Fibroblast of mammary gland (primary cell): ENCODE measurements at regions not wholly inside any gene's neighbourhood (a gene's known extent, or its start where the extent isn't known, plus 50 kb on each side); places are given as distances from the start of the nearest gene placed in this dataset.
"Not testable (repeated sequence)": the region's sequence is repeated elsewhere in the genome, so short reads cannot be mapped to it uniquely, and the experiment has no call there.

Experiments
- DNase-seq: peaks from one replicate; pipeline ENCODE4 v3.0.0-alpha.2; 2010; ENCODE audit warnings: low read depth
- H3K4me3 ChIP-seq: 2 replicates; pipeline ENCODE4 v1.5.1; 2011; ENCODE audit warnings: low read depth, mild to moderate bottlenecking, low read length, moderate library complexity; ENCODE audit not compliant: control insufficient read depth
- TF ChIP-seq, protein P1 (sequence below): conservative IDR thresholded peaks from 2 replicates; pipeline ENCODE4 v1.5.1; 2011; ENCODE audit warnings: low read depth, low read length, inconsistent platforms; ENCODE audit not compliant: control insufficient read depth, insufficient read depth

DNA sequence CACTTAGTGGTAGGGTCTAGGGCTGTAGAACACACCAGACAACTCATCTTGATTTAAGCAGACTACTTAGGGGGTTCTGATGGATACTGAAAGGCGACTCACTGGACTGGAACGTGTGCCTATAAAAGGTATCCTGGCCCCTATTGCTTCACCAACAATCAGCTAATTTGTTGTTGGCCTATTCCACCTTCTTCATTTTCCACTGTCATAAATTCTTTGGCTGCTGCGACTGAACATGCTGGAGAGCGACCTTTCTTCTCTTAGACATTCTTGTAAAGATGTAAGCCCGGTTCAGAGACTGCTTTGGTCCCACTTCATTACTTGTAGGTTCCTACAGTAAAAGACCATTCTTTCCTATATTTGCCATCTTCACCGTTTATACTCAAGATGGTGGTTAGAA lies 609.9 kb upstream of the CITED2 start:
- no peak overlapping the region for H3K4me3 ChIP-seq
- DNase-seq, result no peak
- TF ChIP-seq, protein P1, sequence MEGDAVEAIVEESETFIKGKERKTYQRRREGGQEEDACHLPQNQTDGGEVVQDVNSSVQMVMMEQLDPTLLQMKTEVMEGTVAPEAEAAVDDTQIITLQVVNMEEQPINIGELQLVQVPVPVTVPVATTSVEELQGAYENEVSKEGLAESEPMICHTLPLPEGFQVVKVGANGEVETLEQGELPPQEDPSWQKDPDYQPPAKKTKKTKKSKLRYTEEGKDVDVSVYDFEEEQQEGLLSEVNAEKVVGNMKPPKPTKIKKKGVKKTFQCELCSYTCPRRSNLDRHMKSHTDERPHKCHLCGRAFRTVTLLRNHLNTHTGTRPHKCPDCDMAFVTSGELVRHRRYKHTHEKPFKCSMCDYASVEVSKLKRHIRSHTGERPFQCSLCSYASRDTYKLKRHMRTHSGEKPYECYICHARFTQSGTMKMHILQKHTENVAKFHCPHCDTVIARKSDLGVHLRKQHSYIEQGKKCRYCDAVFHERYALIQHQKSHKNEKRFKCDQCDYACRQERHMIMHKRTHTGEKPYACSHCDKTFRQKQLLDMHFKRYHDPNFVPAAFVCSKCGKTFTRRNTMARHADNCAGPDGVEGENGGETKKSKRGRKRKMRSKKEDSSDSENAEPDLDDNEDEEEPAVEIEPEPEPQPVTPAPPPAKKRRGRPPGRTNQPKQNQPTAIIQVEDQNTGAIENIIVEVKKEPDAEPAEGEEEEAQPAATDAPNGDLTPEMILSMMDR, result no peak

DNA sequence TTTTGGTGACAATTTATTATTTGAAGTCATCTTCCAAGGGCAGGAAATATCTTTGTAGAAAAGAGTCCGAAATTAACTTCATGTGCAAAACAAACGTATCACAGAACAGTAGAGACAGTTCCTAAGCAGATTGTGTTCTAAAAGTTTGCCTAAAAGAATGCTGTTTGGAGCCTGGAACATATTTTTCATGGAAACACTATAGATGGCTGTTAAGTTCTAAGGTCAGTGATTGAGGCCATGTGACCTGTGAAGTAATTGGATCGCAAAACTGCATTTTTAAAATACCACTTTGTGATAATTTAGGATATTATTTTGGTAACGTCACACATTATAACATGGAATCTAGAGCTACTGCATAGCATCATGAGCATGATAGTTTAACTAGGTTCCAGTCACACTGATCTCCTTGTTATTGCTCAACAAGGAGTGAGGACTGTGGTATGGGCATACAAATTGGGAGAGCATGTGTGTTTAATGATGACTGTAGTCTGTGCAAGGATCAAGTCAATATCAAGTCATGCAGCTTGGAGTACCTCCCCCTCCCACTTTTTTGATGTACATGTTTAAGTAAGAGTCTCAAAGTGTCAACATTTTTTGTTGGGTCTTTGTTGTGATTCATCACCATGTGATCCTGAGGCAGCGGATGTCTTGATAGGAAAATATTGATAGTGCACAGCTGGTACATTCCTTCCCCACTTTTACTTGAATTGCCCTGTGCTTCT lies 609.3 kb upstream of the CITED2 start:
- TF ChIP-seq, protein P1, result no peak
- no peak overlapping the region for H3K4me3 ChIP-seq
- DNase-seq, result peak; percentile 90

DNA sequence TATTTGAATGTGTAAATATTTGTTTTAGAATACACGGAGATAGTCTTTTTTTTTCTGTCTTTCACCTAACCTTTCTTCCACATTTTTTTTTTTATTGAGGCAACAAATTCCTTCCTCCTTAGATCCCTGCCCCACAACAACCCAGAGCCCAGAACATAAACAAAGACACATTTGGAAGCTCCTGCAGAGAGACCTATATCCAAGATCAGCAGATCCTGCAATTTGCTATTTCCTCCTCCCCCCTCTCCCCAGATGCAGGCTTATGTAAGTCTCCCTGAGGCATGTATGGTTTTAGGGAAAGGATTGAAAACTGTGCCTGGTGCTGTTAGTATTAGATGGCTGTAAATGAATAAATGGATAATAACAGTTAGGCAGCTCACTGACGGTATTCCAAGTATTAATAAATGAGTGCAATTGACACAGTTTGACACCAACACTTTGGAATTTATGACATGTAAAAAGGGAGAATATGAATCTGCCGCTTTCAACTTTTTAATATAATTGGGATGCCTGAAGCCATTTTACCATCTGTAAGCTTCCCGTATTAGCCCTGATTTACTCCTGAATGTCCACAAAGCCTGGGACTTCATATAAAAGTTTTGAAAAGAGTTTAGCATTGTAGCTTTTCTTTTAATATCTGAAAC lies 608.3 kb upstream of the CITED2 start:
- peak; percentile 87 for DNase-seq
- H3K4me3 ChIP-seq, result no peak overlapping the region
- TF ChIP-seq, protein P1, result no peak

DNA sequence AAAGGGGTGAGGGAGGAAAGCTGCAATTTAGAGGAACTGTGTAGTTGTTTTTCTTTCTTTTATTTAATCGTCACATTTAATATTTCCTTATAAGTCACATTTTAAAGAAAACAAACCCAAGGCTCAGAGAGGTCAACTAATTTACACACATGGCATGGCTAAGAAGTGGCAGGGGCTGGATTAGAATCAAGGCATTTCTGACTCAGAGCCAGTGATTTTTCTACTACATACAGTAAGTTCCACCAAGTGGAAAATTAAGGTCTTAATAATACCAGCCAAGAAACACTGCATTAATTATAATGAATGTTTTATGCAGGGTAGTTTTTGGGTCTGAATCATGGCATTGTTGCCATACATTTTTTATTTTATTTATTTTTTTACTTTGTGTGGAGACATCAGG lies 607.7 kb upstream of the CITED2 start:
- DNase-seq, result peak; percentile 35
- TF ChIP-seq, protein P1, result no peak
- H3K4me3 ChIP-seq, result no peak overlapping the region

DNA sequence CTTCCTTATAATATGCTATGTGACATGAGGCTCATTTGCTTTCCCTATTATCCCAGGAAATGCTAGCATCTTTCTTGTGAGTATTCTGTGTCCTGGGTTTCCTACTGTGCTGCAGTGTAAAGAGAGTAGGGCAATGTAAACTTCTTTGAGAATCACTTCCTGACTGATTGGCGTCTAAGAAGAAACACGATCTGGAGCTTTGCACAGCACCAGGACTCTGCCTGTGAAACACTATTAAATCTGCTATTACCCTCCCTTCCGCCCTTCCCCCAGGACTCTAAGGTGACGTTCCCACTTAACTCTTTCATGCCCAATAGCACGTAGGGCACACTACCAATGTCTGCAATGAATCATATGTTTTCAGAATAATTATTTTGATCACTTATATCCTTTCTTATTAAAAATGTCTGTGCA lies 607.3 kb upstream of the CITED2 start:
- DNase-seq, result peak; percentile 64
- H3K4me3 ChIP-seq, result no peak overlapping the region
- TF ChIP-seq, protein P1, result no peak

DNA sequence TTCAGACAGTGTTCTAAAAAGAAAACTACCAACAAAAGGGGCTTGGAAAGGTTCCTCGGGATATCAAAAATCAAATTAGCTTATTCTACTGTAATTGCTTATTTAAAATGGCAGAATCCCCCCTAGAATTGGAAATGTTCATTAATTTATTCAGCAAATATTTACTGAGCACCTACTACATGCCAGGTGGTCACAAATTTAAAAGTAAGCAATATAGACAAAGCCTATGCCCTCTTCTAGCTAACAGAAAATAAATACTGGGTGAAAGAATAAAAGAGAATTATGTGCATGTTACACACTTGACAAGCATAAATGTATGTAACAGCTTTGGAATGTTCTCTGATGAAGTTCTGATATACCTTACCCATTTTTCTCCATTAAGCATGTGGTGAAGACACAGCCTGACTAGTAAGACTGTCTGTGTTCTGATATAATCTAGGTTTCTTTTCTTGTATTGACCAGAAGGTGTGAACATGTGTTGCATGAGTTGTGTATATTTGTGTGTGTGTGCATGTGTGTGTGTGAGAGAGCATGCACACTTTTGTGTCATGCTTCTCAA lies 606.7 kb upstream of the CITED2 start:
- TF ChIP-seq, protein P1, result no peak
- no peak for DNase-seq
- no peak overlapping the region for H3K4me3 ChIP-seq

DNA sequence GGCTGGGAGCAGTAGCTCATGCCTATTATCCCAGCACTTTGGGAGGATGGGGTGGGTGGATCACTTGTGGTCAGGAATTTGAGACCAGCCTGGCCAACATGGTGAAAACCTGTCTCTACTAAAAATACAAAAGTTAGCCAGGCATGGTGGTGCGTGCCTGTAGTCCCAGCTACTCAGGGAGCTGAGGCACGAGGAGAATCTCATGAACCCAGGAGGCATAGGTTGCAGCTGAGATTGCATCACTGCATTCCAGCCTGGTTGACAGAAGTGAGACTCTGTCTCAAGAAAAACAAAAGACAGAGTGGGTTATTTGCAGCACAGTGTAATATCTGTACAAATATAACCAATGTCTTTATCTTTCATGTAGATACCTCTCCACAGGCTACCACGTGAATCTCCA lies 606.2 kb upstream of the CITED2 start:
- DNase-seq, result peak; percentile 56
- H3K4me3 ChIP-seq, result not testable (repeated sequence)
